ENCODE measurements at regions not wholly inside any gene's neighbourhood (a gene's known extent, or its start where the extent isn't known, plus 50 kb on each side); places are given as distances from the start of the nearest gene placed in this dataset.

- TF ChIP-seq EP300 (IDR thresholded peaks at IDR 0.05; ENCODE audit: borderline replicate concordance) (no peak), TAF1 (IDR thresholded peaks at IDR 0.05; ENCODE audit: low read depth) (no peak), MAX (IDR thresholded peaks at IDR 0.05) (no peak), YY1 (IDR thresholded peaks at IDR 0.05; ENCODE audit: low read depth) (no peak), EGR1 (IDR thresholded peaks at IDR 0.05) (no peak)
Observed at GRCh38 chr15:91783008-91783407, 70.5 kb upstream of the SLCO3A1 start.
